ENCODE measurements at regions not wholly inside any gene's neighbourhood (a gene's known extent, or its start where the extent isn't known, plus 50 kb on each side); places are given as distances from the start of the nearest gene placed in this dataset.

DNA sequence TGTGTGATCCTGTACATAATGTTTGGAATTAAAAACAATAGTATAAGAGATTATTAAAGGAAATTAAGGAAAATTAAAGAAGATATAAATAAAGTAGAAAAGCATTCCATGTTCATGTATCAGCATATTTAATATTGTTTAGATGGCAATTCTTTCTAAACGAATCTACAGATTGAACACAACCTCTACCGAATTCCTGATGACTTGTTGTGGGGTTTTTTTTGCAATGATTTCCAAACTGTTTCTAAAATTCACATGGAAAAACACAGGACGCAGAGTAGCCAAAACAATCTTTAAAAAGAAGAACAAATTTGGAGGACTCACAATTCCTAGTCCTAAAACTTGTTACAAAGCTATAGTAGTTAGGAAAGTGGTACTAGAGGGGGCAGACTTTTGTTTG, 573.4 kb upstream of the IGFBP3 start:
- H3K4me3 ChIP-seq: no peak overlapping the region
- H3K4me3 Mint-ChIP-seq: no peak overlapping the region
- no peaks in the 10 kb centered on the region for H3K79me2 ChIP-seq (replicated peaks; ENCODE audit: insufficient read depth)
- peaks cover 17% of the 10 kb centered on the region for H3K9me3 Mint-ChIP-seq
- TF ChIP-seq, protein P1, sequence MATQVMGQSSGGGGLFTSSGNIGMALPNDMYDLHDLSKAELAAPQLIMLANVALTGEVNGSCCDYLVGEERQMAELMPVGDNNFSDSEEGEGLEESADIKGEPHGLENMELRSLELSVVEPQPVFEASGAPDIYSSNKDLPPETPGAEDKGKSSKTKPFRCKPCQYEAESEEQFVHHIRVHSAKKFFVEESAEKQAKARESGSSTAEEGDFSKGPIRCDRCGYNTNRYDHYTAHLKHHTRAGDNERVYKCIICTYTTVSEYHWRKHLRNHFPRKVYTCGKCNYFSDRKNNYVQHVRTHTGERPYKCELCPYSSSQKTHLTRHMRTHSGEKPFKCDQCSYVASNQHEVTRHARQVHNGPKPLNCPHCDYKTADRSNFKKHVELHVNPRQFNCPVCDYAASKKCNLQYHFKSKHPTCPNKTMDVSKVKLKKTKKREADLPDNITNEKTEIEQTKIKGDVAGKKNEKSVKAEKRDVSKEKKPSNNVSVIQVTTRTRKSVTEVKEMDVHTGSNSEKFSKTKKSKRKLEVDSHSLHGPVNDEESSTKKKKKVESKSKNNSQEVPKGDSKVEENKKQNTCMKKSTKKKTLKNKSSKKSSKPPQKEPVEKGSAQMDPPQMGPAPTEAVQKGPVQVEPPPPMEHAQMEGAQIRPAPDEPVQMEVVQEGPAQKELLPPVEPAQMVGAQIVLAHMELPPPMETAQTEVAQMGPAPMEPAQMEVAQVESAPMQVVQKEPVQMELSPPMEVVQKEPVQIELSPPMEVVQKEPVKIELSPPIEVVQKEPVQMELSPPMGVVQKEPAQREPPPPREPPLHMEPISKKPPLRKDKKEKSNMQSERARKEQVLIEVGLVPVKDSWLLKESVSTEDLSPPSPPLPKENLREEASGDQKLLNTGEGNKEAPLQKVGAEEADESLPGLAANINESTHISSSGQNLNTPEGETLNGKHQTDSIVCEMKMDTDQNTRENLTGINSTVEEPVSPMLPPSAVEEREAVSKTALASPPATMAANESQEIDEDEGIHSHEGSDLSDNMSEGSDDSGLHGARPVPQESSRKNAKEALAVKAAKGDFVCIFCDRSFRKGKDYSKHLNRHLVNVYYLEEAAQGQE (IDR thresholded peaks at IDR 0.05; ENCODE audit: unreplicated experiment): no peak
- TF ChIP-seq, protein P2, sequence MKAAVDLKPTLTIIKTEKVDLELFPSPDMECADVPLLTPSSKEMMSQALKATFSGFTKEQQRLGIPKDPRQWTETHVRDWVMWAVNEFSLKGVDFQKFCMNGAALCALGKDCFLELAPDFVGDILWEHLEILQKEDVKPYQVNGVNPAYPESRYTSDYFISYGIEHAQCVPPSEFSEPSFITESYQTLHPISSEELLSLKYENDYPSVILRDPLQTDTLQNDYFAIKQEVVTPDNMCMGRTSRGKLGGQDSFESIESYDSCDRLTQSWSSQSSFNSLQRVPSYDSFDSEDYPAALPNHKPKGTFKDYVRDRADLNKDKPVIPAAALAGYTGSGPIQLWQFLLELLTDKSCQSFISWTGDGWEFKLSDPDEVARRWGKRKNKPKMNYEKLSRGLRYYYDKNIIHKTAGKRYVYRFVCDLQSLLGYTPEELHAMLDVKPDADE (IDR thresholded peaks at IDR 0.05): no peak
- TF ChIP-seq JUNB (IDR thresholded peaks at IDR 0.05; ENCODE audit: unreplicated experiment): no peak
- no peak for TF ChIP-seq ZNF331 (CRISPR knock-in tag; IDR thresholded peaks at IDR 0.05; ENCODE audit: low read depth)
- TF ChIP-seq NANOG (IDR thresholded peaks at IDR 0.05; ENCODE audit: borderline replicate concordance): no peak
- no peak for TF ChIP-seq CREB1 (CRISPR knock-in tag; IDR thresholded peaks at IDR 0.05; ENCODE audit: low read depth)
- no peak for TF ChIP-seq STAT1 (IDR thresholded peaks at IDR 0.05; ENCODE audit: unreplicated experiment)
- no peak for TF ChIP-seq EZH2phosphoT487 (IDR thresholded peaks at IDR 0.05; ENCODE audit: unreplicated experiment)
- no peak for TF ChIP-seq POLR2AphosphoS5 (IDR thresholded peaks at IDR 0.05; ENCODE audit: low read depth)
- TF ChIP-seq, protein P3, sequence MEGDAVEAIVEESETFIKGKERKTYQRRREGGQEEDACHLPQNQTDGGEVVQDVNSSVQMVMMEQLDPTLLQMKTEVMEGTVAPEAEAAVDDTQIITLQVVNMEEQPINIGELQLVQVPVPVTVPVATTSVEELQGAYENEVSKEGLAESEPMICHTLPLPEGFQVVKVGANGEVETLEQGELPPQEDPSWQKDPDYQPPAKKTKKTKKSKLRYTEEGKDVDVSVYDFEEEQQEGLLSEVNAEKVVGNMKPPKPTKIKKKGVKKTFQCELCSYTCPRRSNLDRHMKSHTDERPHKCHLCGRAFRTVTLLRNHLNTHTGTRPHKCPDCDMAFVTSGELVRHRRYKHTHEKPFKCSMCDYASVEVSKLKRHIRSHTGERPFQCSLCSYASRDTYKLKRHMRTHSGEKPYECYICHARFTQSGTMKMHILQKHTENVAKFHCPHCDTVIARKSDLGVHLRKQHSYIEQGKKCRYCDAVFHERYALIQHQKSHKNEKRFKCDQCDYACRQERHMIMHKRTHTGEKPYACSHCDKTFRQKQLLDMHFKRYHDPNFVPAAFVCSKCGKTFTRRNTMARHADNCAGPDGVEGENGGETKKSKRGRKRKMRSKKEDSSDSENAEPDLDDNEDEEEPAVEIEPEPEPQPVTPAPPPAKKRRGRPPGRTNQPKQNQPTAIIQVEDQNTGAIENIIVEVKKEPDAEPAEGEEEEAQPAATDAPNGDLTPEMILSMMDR (conservative IDR thresholded peaks at IDR 0.05; ENCODE audit: low read depth in 2 of 2): no peak
- TF ChIP-seq, protein P4, sequence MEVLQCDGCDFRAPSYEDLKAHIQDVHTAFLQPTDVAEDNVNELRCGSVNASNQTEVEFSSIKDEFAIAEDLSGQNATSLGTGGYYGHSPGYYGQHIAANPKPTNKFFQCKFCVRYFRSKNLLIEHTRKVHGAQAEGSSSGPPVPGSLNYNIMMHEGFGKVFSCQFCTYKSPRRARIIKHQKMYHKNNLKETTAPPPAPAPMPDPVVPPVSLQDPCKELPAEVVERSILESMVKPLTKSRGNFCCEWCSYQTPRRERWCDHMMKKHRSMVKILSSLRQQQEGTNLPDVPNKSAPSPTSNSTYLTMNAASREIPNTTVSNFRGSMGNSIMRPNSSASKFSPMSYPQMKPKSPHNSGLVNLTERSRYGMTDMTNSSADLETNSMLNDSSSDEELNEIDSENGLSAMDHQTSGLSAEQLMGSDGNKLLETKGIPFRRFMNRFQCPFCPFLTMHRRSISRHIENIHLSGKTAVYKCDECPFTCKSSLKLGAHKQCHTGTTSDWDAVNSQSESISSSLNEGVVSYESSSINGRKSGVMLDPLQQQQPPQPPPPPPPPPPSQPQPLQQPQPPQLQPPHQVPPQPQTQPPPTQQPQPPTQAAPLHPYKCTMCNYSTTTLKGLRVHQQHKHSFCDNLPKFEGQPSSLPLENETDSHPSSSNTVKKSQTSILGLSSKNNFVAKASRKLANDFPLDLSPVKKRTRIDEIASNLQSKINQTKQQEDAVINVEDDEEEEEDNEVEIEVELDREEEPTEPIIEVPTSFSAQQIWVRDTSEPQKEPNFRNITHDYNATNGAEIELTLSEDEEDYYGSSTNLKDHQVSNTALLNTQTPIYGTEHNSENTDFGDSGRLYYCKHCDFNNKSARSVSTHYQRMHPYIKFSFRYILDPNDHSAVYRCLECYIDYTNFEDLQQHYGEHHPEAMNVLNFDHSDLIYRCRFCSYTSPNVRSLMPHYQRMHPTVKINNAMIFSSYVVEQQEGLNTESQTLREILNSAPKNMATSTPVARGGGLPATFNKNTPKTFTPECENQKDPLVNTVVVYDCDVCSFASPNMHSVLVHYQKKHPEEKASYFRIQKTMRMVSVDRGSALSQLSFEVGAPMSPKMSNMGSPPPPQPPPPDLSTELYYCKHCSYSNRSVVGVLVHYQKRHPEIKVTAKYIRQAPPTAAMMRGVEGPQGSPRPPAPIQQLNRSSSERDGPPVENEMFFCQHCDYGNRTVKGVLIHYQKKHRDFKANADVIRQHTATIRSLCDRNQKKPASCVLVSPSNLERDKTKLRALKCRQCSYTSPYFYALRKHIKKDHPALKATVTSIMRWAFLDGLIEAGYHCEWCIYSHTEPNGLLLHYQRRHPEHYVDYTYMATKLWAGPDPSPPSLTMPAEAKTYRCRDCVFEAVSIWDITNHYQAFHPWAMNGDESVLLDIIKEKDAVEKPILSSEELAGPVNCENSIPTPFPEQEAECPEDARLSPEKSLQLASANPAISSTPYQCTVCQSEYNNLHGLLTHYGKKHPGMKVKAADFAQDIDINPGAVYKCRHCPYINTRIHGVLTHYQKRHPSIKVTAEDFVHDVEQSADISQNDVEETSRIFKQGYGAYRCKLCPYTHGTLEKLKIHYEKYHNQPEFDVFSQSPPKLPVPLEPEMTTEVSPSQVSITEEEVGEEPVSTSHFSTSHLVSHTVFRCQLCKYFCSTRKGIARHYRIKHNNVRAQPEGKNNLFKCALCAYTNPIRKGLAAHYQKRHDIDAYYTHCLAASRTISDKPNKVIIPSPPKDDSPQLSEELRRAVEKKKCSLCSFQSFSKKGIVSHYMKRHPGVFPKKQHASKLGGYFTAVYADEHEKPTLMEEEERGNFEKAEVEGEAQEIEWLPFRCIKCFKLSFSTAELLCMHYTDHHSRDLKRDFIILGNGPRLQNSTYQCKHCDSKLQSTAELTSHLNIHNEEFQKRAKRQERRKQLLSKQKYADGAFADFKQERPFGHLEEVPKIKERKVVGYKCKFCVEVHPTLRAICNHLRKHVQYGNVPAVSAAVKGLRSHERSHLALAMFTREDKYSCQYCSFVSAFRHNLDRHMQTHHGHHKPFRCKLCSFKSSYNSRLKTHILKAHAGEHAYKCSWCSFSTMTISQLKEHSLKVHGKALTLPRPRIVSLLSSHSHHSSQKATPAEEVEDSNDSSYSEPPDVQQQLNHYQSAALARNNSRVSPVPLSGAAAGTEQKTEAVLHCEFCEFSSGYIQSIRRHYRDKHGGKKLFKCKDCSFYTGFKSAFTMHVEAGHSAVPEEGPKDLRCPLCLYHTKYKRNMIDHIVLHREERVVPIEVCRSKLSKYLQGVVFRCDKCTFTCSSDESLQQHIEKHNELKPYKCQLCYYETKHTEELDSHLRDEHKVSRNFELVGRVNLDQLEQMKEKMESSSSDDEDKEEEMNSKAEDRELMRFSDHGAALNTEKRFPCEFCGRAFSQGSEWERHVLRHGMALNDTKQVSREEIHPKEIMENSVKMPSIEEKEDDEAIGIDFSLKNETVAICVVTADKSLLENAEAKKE (CRISPR knock-in tag; IDR thresholded peaks at IDR 0.05): no peak
- TF ChIP-seq ZNF114 (CRISPR knock-in tag; IDR thresholded peaks at IDR 0.05): no peak
- TF ChIP-seq EZH2 (IDR thresholded peaks at IDR 0.05; ENCODE audit: low read depth, unreplicated experiment): no peak
- H4K20me1 ChIP-seq (replicated peaks; ENCODE audit: insufficient read depth): no peaks in the 10 kb centered on the region
- H3K9me2 ChIP-seq (ENCODE audit: insufficient read depth): 0 out of 2 replicates have a peak, but pooled peaks cover 3% of the 10 kb centered on the region
- H3K36me3 ChIP-seq (ENCODE audit: insufficient read depth): no peaks in the 10 kb centered on the region
- ATAC-seq (no peak), DNase-seq (ENCODE audit: low spot score) (no peak)
- H3K27ac Mint-ChIP-seq: no peak overlapping the region
- no peak overlapping the region for H3K27ac ChIP-seq (ENCODE audit: low read depth)
- H3K36me3 Mint-ChIP-seq (ENCODE audit: low read depth): peaks cover 3% of the 10 kb centered on the region; the same call in 1 of the 3 replicates
- H3F3A ChIP-seq (replicated peaks; ENCODE audit: low read depth): no peaks in the 10 kb centered on the region
- no peaks in the 10 kb centered on the region for H3K4me1 Mint-ChIP-seq
- H3K27me3 ChIP-seq (ENCODE audit: insufficient read depth): no peaks in the 10 kb centered on the region
- peaks cover 2% of the 10 kb centered on the region for H3K27me3 Mint-ChIP-seq (ENCODE audit: insufficient read depth, low read depth, poor library complexity)
- no peak overlapping the region for H3K4me2 ChIP-seq
- no peak overlapping the region for H2AFZ ChIP-seq
- H3K4me1 ChIP-seq (ENCODE audit: insufficient read depth): no peaks in the 10 kb centered on the region
